ENCODE measurements at regions not wholly inside any gene's neighbourhood (a gene's known extent, or its start where the extent isn't known, plus 50 kb on each side); places are given as distances from the start of the nearest gene placed in this dataset.

GRCh38 chr1:4090976-4091660, 191.0 kb upstream of the C1orf174 start:
- TF ChIP-seq, protein P1, sequence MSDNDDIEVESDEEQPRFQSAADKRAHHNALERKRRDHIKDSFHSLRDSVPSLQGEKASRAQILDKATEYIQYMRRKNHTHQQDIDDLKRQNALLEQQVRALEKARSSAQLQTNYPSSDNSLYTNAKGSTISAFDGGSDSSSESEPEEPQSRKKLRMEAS (IDR thresholded peaks at IDR 0.05) = no peak
- TF ChIP-seq ZBTB7A (IDR thresholded peaks at IDR 0.05; ENCODE audit: low read depth) (no peak), CEBPB (IDR thresholded peaks at IDR 0.05) (no peak), EP300 (IDR thresholded peaks at IDR 0.05; ENCODE audit: borderline replicate concordance) (no peak), TEAD4 (IDR thresholded peaks at IDR 0.05) (no peak), TAF1 (IDR thresholded peaks at IDR 0.05; ENCODE audit: low read depth) (no peak), YY1 (IDR thresholded peaks at IDR 0.05; ENCODE audit: low read depth) (no peak), FOXM1 (IDR thresholded peaks at IDR 0.05; ENCODE audit: borderline replicate concordance, low read depth) (no peak), CREB1 (IDR thresholded peaks at IDR 0.05; ENCODE audit: low read depth) (no peak), RAD21 (IDR thresholded peaks at IDR 0.05; ENCODE audit: low read depth) (no peak), USF1 (IDR thresholded peaks at IDR 0.05) (no peak), EGR1 (IDR thresholded peaks at IDR 0.05) (no peak)
- TF ChIP-seq, protein P2, sequence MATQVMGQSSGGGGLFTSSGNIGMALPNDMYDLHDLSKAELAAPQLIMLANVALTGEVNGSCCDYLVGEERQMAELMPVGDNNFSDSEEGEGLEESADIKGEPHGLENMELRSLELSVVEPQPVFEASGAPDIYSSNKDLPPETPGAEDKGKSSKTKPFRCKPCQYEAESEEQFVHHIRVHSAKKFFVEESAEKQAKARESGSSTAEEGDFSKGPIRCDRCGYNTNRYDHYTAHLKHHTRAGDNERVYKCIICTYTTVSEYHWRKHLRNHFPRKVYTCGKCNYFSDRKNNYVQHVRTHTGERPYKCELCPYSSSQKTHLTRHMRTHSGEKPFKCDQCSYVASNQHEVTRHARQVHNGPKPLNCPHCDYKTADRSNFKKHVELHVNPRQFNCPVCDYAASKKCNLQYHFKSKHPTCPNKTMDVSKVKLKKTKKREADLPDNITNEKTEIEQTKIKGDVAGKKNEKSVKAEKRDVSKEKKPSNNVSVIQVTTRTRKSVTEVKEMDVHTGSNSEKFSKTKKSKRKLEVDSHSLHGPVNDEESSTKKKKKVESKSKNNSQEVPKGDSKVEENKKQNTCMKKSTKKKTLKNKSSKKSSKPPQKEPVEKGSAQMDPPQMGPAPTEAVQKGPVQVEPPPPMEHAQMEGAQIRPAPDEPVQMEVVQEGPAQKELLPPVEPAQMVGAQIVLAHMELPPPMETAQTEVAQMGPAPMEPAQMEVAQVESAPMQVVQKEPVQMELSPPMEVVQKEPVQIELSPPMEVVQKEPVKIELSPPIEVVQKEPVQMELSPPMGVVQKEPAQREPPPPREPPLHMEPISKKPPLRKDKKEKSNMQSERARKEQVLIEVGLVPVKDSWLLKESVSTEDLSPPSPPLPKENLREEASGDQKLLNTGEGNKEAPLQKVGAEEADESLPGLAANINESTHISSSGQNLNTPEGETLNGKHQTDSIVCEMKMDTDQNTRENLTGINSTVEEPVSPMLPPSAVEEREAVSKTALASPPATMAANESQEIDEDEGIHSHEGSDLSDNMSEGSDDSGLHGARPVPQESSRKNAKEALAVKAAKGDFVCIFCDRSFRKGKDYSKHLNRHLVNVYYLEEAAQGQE (IDR thresholded peaks at IDR 0.05; ENCODE audit: low read depth) = no peak

Data from Ishikawa (cell line).